ENCODE measurements at regions not wholly inside any gene's neighbourhood (a gene's known extent, or its start where the extent isn't known, plus 50 kb on each side); places are given as distances from the start of the nearest gene placed in this dataset.

DNA sequence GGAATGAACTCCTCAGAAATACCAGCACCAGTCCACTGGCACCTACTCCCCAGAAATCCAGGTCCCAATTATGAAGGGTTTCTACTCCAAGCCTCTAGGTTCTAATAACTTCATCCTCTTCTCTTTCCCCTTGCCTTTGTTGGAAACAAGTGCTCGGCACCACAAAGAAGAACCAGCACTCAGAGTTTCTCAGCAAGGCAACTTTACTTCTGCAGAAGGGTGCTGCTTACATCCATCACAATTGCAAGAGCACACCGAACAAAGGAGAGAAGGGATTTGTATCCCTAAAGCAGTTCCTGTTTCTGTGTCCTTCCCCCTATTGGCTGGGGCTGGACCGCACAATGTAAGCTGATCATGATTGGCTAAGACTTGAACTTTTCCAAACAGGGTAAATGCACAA lies 74.2 kb upstream of the GNG2 start:
- TF ChIP-seq, protein P1, sequence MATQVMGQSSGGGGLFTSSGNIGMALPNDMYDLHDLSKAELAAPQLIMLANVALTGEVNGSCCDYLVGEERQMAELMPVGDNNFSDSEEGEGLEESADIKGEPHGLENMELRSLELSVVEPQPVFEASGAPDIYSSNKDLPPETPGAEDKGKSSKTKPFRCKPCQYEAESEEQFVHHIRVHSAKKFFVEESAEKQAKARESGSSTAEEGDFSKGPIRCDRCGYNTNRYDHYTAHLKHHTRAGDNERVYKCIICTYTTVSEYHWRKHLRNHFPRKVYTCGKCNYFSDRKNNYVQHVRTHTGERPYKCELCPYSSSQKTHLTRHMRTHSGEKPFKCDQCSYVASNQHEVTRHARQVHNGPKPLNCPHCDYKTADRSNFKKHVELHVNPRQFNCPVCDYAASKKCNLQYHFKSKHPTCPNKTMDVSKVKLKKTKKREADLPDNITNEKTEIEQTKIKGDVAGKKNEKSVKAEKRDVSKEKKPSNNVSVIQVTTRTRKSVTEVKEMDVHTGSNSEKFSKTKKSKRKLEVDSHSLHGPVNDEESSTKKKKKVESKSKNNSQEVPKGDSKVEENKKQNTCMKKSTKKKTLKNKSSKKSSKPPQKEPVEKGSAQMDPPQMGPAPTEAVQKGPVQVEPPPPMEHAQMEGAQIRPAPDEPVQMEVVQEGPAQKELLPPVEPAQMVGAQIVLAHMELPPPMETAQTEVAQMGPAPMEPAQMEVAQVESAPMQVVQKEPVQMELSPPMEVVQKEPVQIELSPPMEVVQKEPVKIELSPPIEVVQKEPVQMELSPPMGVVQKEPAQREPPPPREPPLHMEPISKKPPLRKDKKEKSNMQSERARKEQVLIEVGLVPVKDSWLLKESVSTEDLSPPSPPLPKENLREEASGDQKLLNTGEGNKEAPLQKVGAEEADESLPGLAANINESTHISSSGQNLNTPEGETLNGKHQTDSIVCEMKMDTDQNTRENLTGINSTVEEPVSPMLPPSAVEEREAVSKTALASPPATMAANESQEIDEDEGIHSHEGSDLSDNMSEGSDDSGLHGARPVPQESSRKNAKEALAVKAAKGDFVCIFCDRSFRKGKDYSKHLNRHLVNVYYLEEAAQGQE (IDR thresholded peaks at IDR 0.05; ENCODE audit: insufficient read depth in 1 of 2, low read depth in 2 of 2, low read length in 2 of 2): no peak
- TF ChIP-seq FOXP2 (optimal IDR thresholded peaks at IDR 0.05; ENCODE audit: borderline replicate concordance, extremely low read depth, extremely low read length, insufficient read depth) (no peak), SIN3A (IDR thresholded peaks at IDR 0.05; ENCODE audit: borderline replicate concordance, insufficient read depth, low read length) (no peak), TAF1 (IDR thresholded peaks at IDR 0.05; ENCODE audit: borderline replicate concordance, insufficient read depth, low read length) (no peak), POLR2AphosphoS5 (IDR thresholded peaks at IDR 0.05; ENCODE audit: low read depth, low read length) (no peak)

DNA sequence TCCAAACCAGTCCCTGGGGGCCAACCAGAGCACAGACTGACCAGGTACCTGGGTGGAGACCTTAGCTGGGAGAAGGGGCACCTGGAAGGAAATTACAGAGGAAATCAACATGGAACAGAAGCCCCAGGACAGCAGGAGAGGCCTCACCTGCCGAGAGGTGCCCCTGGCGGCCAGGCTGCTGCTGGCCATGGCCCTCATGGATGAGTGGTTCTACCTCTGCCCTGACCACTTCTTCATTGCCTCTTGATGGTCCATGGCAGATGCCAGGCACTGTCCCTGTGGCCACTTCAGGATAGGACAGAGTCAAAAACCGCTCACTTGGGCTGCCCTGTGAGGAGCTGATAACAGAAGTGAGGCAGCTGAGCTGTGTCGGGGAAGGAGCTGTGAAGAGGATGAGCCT lies 73.1 kb upstream of the GNG2 start:
- TF ChIP-seq POLR2AphosphoS5 (IDR thresholded peaks at IDR 0.05; ENCODE audit: low read depth, low read length): no peak
- TF ChIP-seq, protein P1 (IDR thresholded peaks at IDR 0.05; ENCODE audit: insufficient read depth in 1 of 2, low read depth in 2 of 2, low read length in 2 of 2): no peak
- TF ChIP-seq TAF1 (IDR thresholded peaks at IDR 0.05; ENCODE audit: borderline replicate concordance, insufficient read depth, low read length): no peak
- TF ChIP-seq SIN3A (IDR thresholded peaks at IDR 0.05; ENCODE audit: borderline replicate concordance, insufficient read depth, low read length): no peak
- no peak for TF ChIP-seq FOXP2 (optimal IDR thresholded peaks at IDR 0.05; ENCODE audit: borderline replicate concordance, extremely low read depth, extremely low read length, insufficient read depth)

DNA sequence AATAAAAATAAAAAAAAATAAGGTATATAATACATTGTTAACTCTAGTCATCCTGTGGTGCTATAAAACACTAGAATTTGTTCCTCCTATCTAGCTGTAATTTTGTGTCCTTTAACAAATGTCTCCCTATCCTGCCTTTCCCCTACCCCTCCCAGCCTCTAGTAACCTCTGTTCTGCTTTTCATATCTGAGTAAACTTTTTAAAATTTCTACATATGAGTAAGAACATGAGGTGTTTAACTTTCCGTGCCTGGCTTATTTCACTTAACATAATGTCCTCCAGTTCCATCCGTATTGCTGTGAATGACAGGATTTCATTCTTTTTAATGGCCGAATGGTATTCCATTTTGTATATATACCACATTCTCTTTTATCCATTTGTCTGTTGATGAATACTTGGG lies 71.3 kb upstream of the GNG2 start:
- TF ChIP-seq FOXP2 (optimal IDR thresholded peaks at IDR 0.05; ENCODE audit: borderline replicate concordance, extremely low read depth, extremely low read length, insufficient read depth) (no peak), TAF1 (IDR thresholded peaks at IDR 0.05; ENCODE audit: borderline replicate concordance, insufficient read depth, low read length) (no peak)
- TF ChIP-seq, protein P1 (IDR thresholded peaks at IDR 0.05; ENCODE audit: insufficient read depth in 1 of 2, low read depth in 2 of 2, low read length in 2 of 2): no peak

DNA sequence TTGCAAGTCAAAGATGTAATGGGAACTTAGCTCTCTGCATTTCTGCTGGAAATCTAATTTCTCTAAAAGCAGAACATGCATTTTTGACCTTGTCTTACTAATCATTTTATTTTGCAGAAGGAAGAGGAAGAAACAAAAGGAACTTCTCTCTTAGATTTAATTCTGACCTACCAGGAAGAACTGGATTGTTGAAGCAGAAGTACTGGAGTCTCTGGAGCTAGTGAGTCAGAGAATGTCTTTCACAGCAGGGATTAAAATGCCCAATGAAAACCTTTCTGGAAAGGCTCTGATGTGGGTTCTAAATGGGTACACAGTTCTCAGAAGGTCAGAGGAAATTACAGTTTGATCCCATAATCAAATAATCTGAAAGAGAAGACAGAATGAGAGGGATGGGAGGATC lies 70.8 kb upstream of the GNG2 start:
- no peak for TF ChIP-seq POLR2AphosphoS5 (IDR thresholded peaks at IDR 0.05; ENCODE audit: low read depth, low read length)
- no peak for TF ChIP-seq TAF1 (IDR thresholded peaks at IDR 0.05; ENCODE audit: borderline replicate concordance, insufficient read depth, low read length)
- TF ChIP-seq, protein P1 (IDR thresholded peaks at IDR 0.05; ENCODE audit: insufficient read depth in 1 of 2, low read depth in 2 of 2, low read length in 2 of 2): no peak
- no peak for TF ChIP-seq SIN3A (IDR thresholded peaks at IDR 0.05; ENCODE audit: borderline replicate concordance, insufficient read depth, low read length)
- no peak for TF ChIP-seq FOXP2 (optimal IDR thresholded peaks at IDR 0.05; ENCODE audit: borderline replicate concordance, extremely low read depth, extremely low read length, insufficient read depth)

DNA sequence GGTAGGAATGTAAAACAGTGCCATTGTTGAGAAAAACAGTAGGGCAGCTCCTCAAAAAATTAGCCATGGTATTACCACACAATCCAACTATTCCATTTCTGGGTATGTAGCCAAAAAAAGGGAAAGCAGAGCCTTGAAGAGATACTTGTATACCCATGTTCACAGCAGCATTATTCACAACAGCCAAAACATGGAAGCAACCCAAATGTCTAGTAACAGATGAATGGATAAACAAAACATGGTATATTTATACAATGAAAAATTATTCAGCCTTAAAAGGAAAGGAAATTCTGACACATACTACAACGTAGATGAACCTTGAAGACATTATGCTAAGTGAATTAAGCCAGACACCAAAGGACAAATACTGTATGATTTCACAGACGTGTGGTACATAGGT lies 67.6 kb upstream of the GNG2 start:
- no peak for TF ChIP-seq SIN3A (IDR thresholded peaks at IDR 0.05; ENCODE audit: borderline replicate concordance, insufficient read depth, low read length)
- TF ChIP-seq, protein P1 (IDR thresholded peaks at IDR 0.05; ENCODE audit: insufficient read depth in 1 of 2, low read depth in 2 of 2, low read length in 2 of 2): no peak
- TF ChIP-seq POLR2AphosphoS5 (IDR thresholded peaks at IDR 0.05; ENCODE audit: low read depth, low read length): no peak
- TF ChIP-seq FOXP2 (optimal IDR thresholded peaks at IDR 0.05; ENCODE audit: borderline replicate concordance, extremely low read depth, extremely low read length, insufficient read depth): no peak
- TF ChIP-seq TAF1 (IDR thresholded peaks at IDR 0.05; ENCODE audit: borderline replicate concordance, insufficient read depth, low read length): no peak

All from PFSK-1 (cell line).